HCT116 (cell line): ENCODE measurements at regions not wholly inside any gene's neighbourhood (a gene's known extent, or its start where the extent isn't known, plus 50 kb on each side); places are given as distances from the start of the nearest gene placed in this dataset.

ENCODE experiments used
- ATAC-seq: fragments of 200-7000 bp; cut with Tn5 transposase; 2 replicates; pipeline ENCODE4 v1.9.1; 2020; ENCODE audit warnings: mild to moderate bottlenecking, moderate library complexity
- BruUV-seq: library from RNA; stranded (reverse); fragments of 400-500 nt; replicated peaks from 2 replicates; lab custom pipeline; 2021; lab: Mats Ljungman, UMichigan
- CTCF ChIA-PET: fragments of 300-600 bp; sonication (Branson Sonifier 250); formaldehyde crosslinking; loops from one replicate; lab custom pipeline; 2021; ENCODE audit warnings: antibody characterized with exemption; lab: Charles Lee
- POLR2A ChIA-PET: fragments of 300-600, 350-600 bp; sonication (Branson Sonifier 250); formaldehyde crosslinking; loops from one replicate; lab custom pipeline; 2021; ENCODE audit warnings: antibody characterized with exemption; lab: Charles Lee
- RAD21 ChIA-PET, 2 experiments: fragments of 300-600 bp; sonication (Branson Sonifier 250); formaldehyde crosslinking; loops; one replicate each; lab custom pipeline; 2023; ENCODE audit warnings: low total read pairs in 2 of 2; ENCODE audit not compliant: uncharacterized antibody in 2 of 2, unreplicated experiment in 2 of 2, low non-redundant PET in 1 of 2; lab: Charles Lee
- DNase-seq: peaks from one replicate; pipeline ENCODE4 v3.0.0-alpha.2; 2010; ENCODE audit warnings: low read depth, low spot score
- H2AFZ ChIP-seq: fragments of 200-600 bp; shearing (Covaris generic), sonication (generic); 2 replicates; pipeline ENCODE4 v1.6.1; 2017; ENCODE audit warnings: low read depth, mixed run types, mixed read lengths, antibody characterized with exemption, low read length; ENCODE audit not compliant: poor library complexity, severe bottlenecking
- H3K27ac ChIP-seq: 2 replicates; pipeline ENCODE4 v1.5.1; 2012; ENCODE audit warnings: low read depth, low read length
- H3K27me3 ChIP-seq: fragments of 200-600 bp; sonication (generic); 2 replicates; pipeline ENCODE4 v1.6.1; 2016; ENCODE audit warnings: mixed run types, low read length, mixed read lengths; ENCODE audit not compliant: insufficient read depth
- H3K36me3 ChIP-seq, 2 experiments: fragments of 200-500 bp in 1 of 2; fragments of 200-600 bp in 1 of 2; sonication (Bioruptor generic) in 1 of 2; sonication (generic) in 1 of 2; 2 replicates each; pipeline versions ENCODE4 v1.5.1 to v1.6.1; 2014 to 2016; ENCODE audit warnings: low read length in 2 of 2, inconsistent platforms in 1 of 2, mixed read lengths in 1 of 2, mixed run types in 1 of 2; ENCODE audit not compliant: insufficient read depth in 2 of 2, control insufficient read depth in 1 of 2
- H3K4me1 ChIP-seq, 2 experiments: fragments of 200-600 bp in 1 of 2; sonication (generic) in 1 of 2; 2 replicates each; pipeline versions ENCODE4 v1.5.1 to v1.6.1; 2012 to 2017; ENCODE audit warnings: low read length in 2 of 2, inconsistent platforms in 1 of 2, mild to moderate bottlenecking in 1 of 2, mixed read lengths in 1 of 2, mixed run types in 1 of 2, moderate library complexity in 1 of 2; ENCODE audit not compliant: insufficient read depth in 2 of 2, control insufficient read depth in 1 of 2
- H3K4me2 ChIP-seq: fragments of 200-600 bp; sonication (generic); 2 replicates; pipeline ENCODE4 v1.6.1; 2017; ENCODE audit warnings: mixed run types, low read length, mixed read lengths
- H3K4me3 ChIP-seq, 2 experiments: fragments of 200-600 bp in 1 of 2; sonication (generic) in 1 of 2; replicated peaks in 1 of 2; 2 replicates each; pipeline ENCODE4 v1.5.1; 2011 to 2016; ENCODE audit warnings: low read length in 2 of 2, control low read depth in 1 of 2, low read depth in 1 of 2, mild to moderate bottlenecking in 1 of 2, mixed read lengths in 1 of 2, mixed run types in 1 of 2
- H3K79me2 ChIP-seq: fragments of 200-600 bp; sonication (generic); 2 replicates; pipeline ENCODE4 v1.6.1; 2017; ENCODE audit warnings: mild to moderate bottlenecking, mixed run types, low read length, moderate library complexity, mixed read lengths; ENCODE audit not compliant: insufficient read depth
- H3K9ac ChIP-seq: fragments of 200-600 bp; sonication (generic); 2 replicates; pipeline ENCODE4 v1.6.1; 2016; ENCODE audit warnings: low read length, mixed read lengths
- H3K9me2 ChIP-seq: fragments of 200-600 bp; sonication (generic), shearing (Covaris generic); 2 replicates; pipeline ENCODE4 v1.6.1; 2017; ENCODE audit warnings: mixed run types, mild to moderate bottlenecking, moderate library complexity; ENCODE audit not compliant: insufficient read depth
- H3K9me3 ChIP-seq, 2 experiments: fragments of 200-500 bp in 1 of 2; fragments of 200-600 bp in 1 of 2; sonication (Bioruptor generic) in 1 of 2; sonication (generic) in 1 of 2; 2 replicates each; pipeline ENCODE4 v1.6.1; 2014 to 2017; ENCODE audit warnings: low read length in 2 of 2, mixed read lengths in 2 of 2, inconsistent platforms in 1 of 2, low read depth in 1 of 2, mild to moderate bottlenecking in 1 of 2, mixed run types in 1 of 2, moderate library complexity in 1 of 2; ENCODE audit not compliant: control insufficient read depth in 1 of 2, insufficient read depth in 1 of 2
- H4K20me1 ChIP-seq: fragments of 200-600 bp; sonication (generic), shearing (Covaris generic); 2 replicates; pipeline ENCODE4 v1.6.1; 2017; ENCODE audit warnings: mixed run types, mild to moderate bottlenecking, moderate library complexity; ENCODE audit not compliant: insufficient read depth
- CEBPB ChIP-seq: IDR thresholded peaks from 2 replicates; pipeline ENCODE4 v1.6.1; 2012; ENCODE audit warnings: low read depth
- EGR1 ChIP-seq: IDR thresholded peaks from 2 replicates; pipeline ENCODE4 v1.6.1; 2012; ENCODE audit warnings: low read depth
- ELF1 ChIP-seq: IDR thresholded peaks from 2 replicates; pipeline ENCODE4 v1.6.1; 2012; ENCODE audit warnings: low read depth, borderline replicate concordance
- EZH2 ChIP-seq: fragments of 200-600 bp; sonication (generic); IDR thresholded peaks from 2 replicates; pipeline ENCODE4 v1.6.1; 2017; ENCODE audit warnings: antibody characterized with exemption, mixed run types
- JUND ChIP-seq: IDR thresholded peaks from 2 replicates; pipeline ENCODE4 v1.6.1; 2012
- POLR2A ChIP-seq: IDR thresholded peaks from 2 replicates; pipeline ENCODE4 v1.7.0; 2011; ENCODE audit warnings: borderline replicate concordance; ENCODE audit not compliant: insufficient read depth, insufficient read length; ENCODE audit errors: extremely low read depth
- POLR2AphosphoS5 ChIP-seq: IDR thresholded peaks from 2 replicates; pipeline ENCODE4 v1.6.1; 2011; ENCODE audit warnings: mild to moderate bottlenecking, low read depth, low read length, moderate library complexity
- RAD21 ChIP-seq: IDR thresholded peaks from 2 replicates; pipeline ENCODE4 v1.6.1; 2012; ENCODE audit warnings: low read depth, mild to moderate bottlenecking
- ZFX ChIP-seq: fragments of 450-650 bp; IDR thresholded peaks from 2 replicates; pipeline ENCODE4 v1.6.1; 2017
- intact Hi-C: fragments of 100-400 bp; cut with micrococcal nuclease; formaldehyde crosslinking; loops from 2 replicates; pipeline ENCODE4 v1.10.0; 2022
- TF ChIP-seq, protein P1 (sequence below): IDR thresholded peaks from 2 replicates; pipeline ENCODE4 v1.6.1; 2012
- TF ChIP-seq, protein P2 (sequence below): IDR thresholded peaks from 2 replicates; pipeline ENCODE4 v1.6.1; 2011; ENCODE audit warnings: mild to moderate bottlenecking, low read length, moderate library complexity; ENCODE audit not compliant: insufficient replicate concordance; ENCODE audit errors: extremely low read depth

DNA sequence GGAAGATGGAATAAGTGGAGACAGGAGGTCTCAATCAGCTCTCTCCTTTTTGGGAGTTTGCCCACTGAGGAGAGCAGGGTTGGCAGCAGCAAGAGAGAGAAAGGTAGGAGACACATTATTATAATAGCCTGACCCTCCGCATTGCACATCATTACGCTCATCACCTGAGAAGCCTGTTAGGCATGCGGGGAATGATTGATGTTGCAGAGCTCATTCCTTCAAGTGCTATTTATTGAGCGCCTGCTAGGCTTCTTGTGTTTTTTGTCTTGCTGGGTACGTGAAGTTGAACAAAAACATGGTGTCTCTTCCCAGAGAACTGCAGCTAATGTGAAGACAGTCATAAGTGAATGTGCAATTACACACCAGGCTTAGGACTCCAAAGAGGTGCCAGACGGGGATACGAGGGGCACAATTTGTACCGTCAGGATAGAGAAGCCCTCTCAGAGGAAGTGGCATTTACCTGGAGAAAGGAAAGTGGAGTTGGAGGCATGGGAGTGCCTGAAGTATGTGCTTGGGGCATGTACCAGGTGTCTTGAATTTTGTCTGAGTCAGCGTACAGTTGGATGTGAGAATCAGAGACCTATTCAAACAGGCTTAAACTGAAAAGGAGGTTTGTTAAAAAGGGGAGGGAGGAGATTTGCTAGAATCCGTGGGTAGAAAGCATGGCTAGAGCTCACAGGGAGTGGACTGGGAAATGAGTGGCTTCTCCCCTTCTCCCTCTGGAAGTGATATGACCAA is 90.2 kb upstream of the SOD3 start:
- Histone ChIP-seq H3K9ac (no peak overlapping the region), H3K27ac (no peak overlapping the region), H3K4me3 (no peak overlapping the region), H3K9me3 (no peaks in the 10 kb centered on the region), H3K36me3 (no peaks in the 10 kb centered on the region), H4K20me1 (no peaks in the 10 kb centered on the region), H3K4me2 (no peak overlapping the region), H3K9me2 (no peaks in the 10 kb centered on the region), H3K4me1 (no peaks in the 10 kb centered on the region), H3K27me3 (no peaks in the 10 kb centered on the region; the same call in 1 of the 2 replicates), H3K79me2 (no peaks in the 10 kb centered on the region), H2AFZ (no peak overlapping the region)
- no peak for DNase-seq
- ATAC-seq, result no peak
- CTCF ChIA-PET, result no interaction called here
- intact Hi-C loops, result no loop called here
- TF ChIP-seq CEBPB (no peak), ZFX (no peak), ELF1 (no peak), POLR2AphosphoS5 (no peak), RAD21 (no peak)
- TF ChIP-seq, protein P1, sequence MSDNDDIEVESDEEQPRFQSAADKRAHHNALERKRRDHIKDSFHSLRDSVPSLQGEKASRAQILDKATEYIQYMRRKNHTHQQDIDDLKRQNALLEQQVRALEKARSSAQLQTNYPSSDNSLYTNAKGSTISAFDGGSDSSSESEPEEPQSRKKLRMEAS, result no peak
- TF ChIP-seq, protein P2, sequence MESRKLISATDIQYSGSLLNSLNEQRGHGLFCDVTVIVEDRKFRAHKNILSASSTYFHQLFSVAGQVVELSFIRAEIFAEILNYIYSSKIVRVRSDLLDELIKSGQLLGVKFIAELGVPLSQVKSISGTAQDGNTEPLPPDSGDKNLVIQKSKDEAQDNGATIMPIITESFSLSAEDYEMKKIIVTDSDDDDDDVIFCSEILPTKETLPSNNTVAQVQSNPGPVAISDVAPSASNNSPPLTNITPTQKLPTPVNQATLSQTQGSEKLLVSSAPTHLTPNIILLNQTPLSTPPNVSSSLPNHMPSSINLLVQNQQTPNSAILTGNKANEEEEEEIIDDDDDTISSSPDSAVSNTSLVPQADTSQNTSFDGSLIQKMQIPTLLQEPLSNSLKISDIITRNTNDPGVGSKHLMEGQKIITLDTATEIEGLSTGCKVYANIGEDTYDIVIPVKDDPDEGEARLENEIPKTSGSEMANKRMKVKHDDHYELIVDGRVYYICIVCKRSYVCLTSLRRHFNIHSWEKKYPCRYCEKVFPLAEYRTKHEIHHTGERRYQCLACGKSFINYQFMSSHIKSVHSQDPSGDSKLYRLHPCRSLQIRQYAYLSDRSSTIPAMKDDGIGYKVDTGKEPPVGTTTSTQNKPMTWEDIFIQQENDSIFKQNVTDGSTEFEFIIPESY, result no peak
- POLR2A ChIA-PET, result no interaction called here
- RAD21 ChIA-PET, result no interaction called here
- no TSS peak for BruUV-seq

DNA sequence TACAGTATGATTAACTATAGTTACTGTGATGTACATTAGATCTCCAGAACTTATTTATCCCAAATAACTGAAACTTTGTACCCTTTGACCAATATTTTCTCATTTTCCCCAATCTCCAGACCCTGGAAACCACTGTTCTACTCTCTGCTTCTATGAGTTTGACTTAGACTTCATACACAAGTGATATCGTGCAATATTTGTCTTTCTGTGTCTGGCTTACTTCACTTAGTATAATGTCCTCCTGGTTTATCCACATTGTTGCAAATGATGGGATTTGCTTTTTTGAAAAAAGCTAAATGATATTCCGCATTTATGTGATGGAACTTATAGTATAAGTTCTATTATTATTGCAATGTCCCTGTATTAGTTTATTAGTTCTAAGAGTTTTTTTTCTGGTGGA is 81.8 kb upstream of the SOD3 start:
- no peaks in the 10 kb centered on the region for H3K9me2 ChIP-seq
- CTCF ChIA-PET, result no interaction called here
- no peaks in the 10 kb centered on the region for H3K36me3 ChIP-seq
- intact Hi-C loops, result no loop called here
- no peaks in the 10 kb centered on the region for H3K27me3 ChIP-seq
- H3K4me3 ChIP-seq, result no peak overlapping the region
- no peak overlapping the region for H2AFZ ChIP-seq
- H4K20me1 ChIP-seq, result no peaks in the 10 kb centered on the region
- no peak for TF ChIP-seq EGR1
- TF ChIP-seq CEBPB, result no peak
- no peak for TF ChIP-seq POLR2A
- no peak for TF ChIP-seq JUND
- TF ChIP-seq EZH2, result no peak
- TF ChIP-seq, protein P2, result no peak
- TF ChIP-seq, all 23 proteins: peak for 0
- no peaks in the 10 kb centered on the region for H3K4me1 ChIP-seq
- H3K4me2 ChIP-seq, result no peak overlapping the region
- no peak for ATAC-seq
- H3K79me2 ChIP-seq, result no peaks in the 10 kb centered on the region
- DNase-seq, result no peak
- ChIA-PET RAD21 (no interaction called here), POLR2A (no interaction called here)
- H3K9ac ChIP-seq, result no peak overlapping the region
- no peak overlapping the region for H3K27ac ChIP-seq
- no TSS peak for BruUV-seq
- H3K9me3 ChIP-seq, result no peaks in the 10 kb centered on the region
